ENCODE measurements at regions not wholly inside any gene's neighbourhood (a gene's known extent, or its start where the extent isn't known, plus 50 kb on each side); places are given as distances from the start of the nearest gene placed in this dataset.

DNA sequence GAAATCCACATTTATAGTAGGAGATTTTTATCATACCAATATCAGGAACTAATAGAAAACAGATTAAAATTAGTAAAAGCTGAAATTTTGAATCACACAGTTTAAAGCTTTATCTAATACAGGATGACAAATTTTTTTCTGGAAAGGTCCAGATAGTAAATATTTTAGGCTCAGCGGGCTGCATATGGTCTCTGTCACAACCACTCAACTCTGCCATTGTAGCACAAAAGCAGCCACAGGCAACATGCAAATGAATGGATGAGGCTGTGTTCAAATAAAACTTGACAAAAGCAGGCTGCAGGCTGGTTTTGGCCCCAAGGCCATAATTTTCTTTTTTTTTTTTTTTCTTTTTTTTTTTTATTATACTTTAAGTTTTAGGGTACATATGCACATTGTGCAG lies 108.2 kb upstream of the CCDC90B start:
- Histone ChIP-seq H3K27me3 (ENCODE audit: insufficient read depth, low read length) (no peaks in the 10 kb centered on the region), H3K27ac (ENCODE audit: insufficient read length, low read depth, low read length) (no peak overlapping the region), H4K91ac (ENCODE audit: insufficient read length, low read depth, low read length) (no peak overlapping the region), H3K56ac (ENCODE audit: insufficient read length, low read depth, low read length) (no peak overlapping the region), H2BK20ac (ENCODE audit: low read depth, low read length, poor library complexity, severe bottlenecking) (no peak overlapping the region), H3K23ac (ENCODE audit: insufficient read length, low read depth, low read length) (no peak overlapping the region), H3K4ac (ENCODE audit: low read depth, low read length) (no peak overlapping the region), H2BK12ac (ENCODE audit: insufficient read length, low read depth, low read length) (no peak overlapping the region), H3K14ac (ENCODE audit: insufficient read depth, low read length) (no peak overlapping the region), H3K9ac (ENCODE audit: extremely low read depth, insufficient read length, low read length) (no peak overlapping the region), H3K9me3 (ENCODE audit: control insufficient read depth, low read depth, low read length) (no peaks in the 10 kb centered on the region), H2BK15ac (ENCODE audit: low read depth, low read length) (no peak overlapping the region), H3T11ph (ENCODE audit: low read length) (no peak overlapping the region), H2AFZ (ENCODE audit: low read length) (no peak overlapping the region), H3K79me2 (ENCODE audit: insufficient read depth, low read length) (no peaks in the 10 kb centered on the region), H3K4me2 (ENCODE audit: insufficient read depth, insufficient read length, low read length) (no peak overlapping the region), H3K79me1 (ENCODE audit: insufficient read depth, low read depth, low read length, poor library complexity, severe bottlenecking) (no peaks in the 10 kb centered on the region), H2AK5ac (ENCODE audit: insufficient read length, low read length) (no peak overlapping the region), H4K5ac (ENCODE audit: insufficient read length, low read depth, low read length) (no peak overlapping the region), H3K4me1 (ENCODE audit: insufficient read depth, low read length) (no peaks in the 10 kb centered on the region), H2BK120ac (ENCODE audit: low read depth, low read length, poor library complexity, severe bottlenecking) (no peak overlapping the region), H3K18ac (ENCODE audit: insufficient read length, low read depth, low read length) (no peak overlapping the region), H2BK5ac (ENCODE audit: insufficient read length, low read length) (no peak overlapping the region), H3K23me2 (ENCODE audit: insufficient read length, low read depth, low read length, poor library complexity, severe bottlenecking) (no peaks in the 10 kb centered on the region), H4K20me1 (ENCODE audit: control insufficient read depth, insufficient read depth, insufficient read length) (no peaks in the 10 kb centered on the region), H4K8ac (replicated peaks; ENCODE audit: insufficient read length, low read depth, low read length) (no peak overlapping the region)
- TF ChIP-seq, protein P1, sequence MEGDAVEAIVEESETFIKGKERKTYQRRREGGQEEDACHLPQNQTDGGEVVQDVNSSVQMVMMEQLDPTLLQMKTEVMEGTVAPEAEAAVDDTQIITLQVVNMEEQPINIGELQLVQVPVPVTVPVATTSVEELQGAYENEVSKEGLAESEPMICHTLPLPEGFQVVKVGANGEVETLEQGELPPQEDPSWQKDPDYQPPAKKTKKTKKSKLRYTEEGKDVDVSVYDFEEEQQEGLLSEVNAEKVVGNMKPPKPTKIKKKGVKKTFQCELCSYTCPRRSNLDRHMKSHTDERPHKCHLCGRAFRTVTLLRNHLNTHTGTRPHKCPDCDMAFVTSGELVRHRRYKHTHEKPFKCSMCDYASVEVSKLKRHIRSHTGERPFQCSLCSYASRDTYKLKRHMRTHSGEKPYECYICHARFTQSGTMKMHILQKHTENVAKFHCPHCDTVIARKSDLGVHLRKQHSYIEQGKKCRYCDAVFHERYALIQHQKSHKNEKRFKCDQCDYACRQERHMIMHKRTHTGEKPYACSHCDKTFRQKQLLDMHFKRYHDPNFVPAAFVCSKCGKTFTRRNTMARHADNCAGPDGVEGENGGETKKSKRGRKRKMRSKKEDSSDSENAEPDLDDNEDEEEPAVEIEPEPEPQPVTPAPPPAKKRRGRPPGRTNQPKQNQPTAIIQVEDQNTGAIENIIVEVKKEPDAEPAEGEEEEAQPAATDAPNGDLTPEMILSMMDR (conservative IDR thresholded peaks at IDR 0.05): no peak
- Mint-ChIP-seq H3K27me3 (ENCODE audit: low read depth) (no peaks in the 10 kb centered on the region), H3K36me3 (ENCODE audit: insufficient read depth in 1 of 3, low read depth in 3 of 3) (peaks cover 0 to 2% (median 2%) of the 10 kb centered on the region in 3 experiments; a peak in 3 of 7 replicates), H3K4me1 (no peaks in the 10 kb centered on the region), H3K9me3 (peaks cover 4 to 6% of the 10 kb centered on the region in 2 experiments; a peak in 3 of 5 replicates), H3K4me3 (no peak overlapping the region), H3K27ac (0 out of 7 replicates have a peak overlapping the region, but pooled peaks of 1 of the 3 experiments have one; percentile 46)
- no peak for DNase-seq
- WGBS (ENCODE audit: extremely low coverage, insufficient read length, low lambda C conversion rate): no CpG with 5 or more reads among the region's 1 CpG
